Epithelial cell of proximal tubule (primary cell): ENCODE measurements at regions not wholly inside any gene's neighbourhood (a gene's known extent, or its start where the extent isn't known, plus 50 kb on each side); places are given as distances from the start of the nearest gene placed in this dataset.

Experiments used
- DNase-seq: peaks from one replicate; pipeline ENCODE4 v3.0.0-alpha.2; 2011; ENCODE audit warnings: low read depth
- H3K4me3 ChIP-seq: 2 replicates; pipeline ENCODE4 v1.5.1; 2011; ENCODE audit warnings: low read depth, mild to moderate bottlenecking, low read length
- CTCF ChIP-seq: conservative IDR thresholded peaks from 2 replicates; pipeline ENCODE4 v1.5.1; 2012; ENCODE audit warnings: low read depth, mild to moderate bottlenecking, low read length

- no peak for TF ChIP-seq CTCF
- no peak overlapping the region for H3K4me3 ChIP-seq
- no peak for DNase-seq
Measured at GRCh38 chr4:60808726-60809485, 391.2 kb upstream of the ADGRL3 start.

- H3K4me3 ChIP-seq, result no peak overlapping the region
- no peak for DNase-seq
- no peak for TF ChIP-seq CTCF
Measured at GRCh38 chr4:60809486-60809800, 390.7 kb upstream of the ADGRL3 start.

- TF ChIP-seq CTCF, result no peak
- no peak overlapping the region for H3K4me3 ChIP-seq
- no peak for DNase-seq
Measured at GRCh38 chr4:60812811-60813210, 387.3 kb upstream of the ADGRL3 start.

- H3K4me3 ChIP-seq, result no peak overlapping the region
- no peak for DNase-seq
- TF ChIP-seq CTCF, result no peak
Measured at GRCh38 chr4:60814549-60814948, 385.6 kb upstream of the ADGRL3 start.

GRCh38 chr4:60817609-60818008 lies 382.5 kb upstream of the ADGRL3 start:
- no peak for TF ChIP-seq CTCF
- DNase-seq, result no peak

GRCh38 chr4:60822986-60823385 lies 377.1 kb upstream of the ADGRL3 start:
- no peak for TF ChIP-seq CTCF
- DNase-seq, result no peak

More at GRCh38 chr4:60817609-60818008, 382.5 kb upstream of the ADGRL3 start:
- H3K4me3 ChIP-seq, result no peak overlapping the region

GRCh38 chr4:60840020-60840419 lies 360.1 kb upstream of the ADGRL3 start:
- DNase-seq, result no peak
- no peak overlapping the region for H3K4me3 ChIP-seq
- TF ChIP-seq CTCF, result no peak

More at GRCh38 chr4:60822986-60823385, 377.1 kb upstream of the ADGRL3 start:
- H3K4me3 ChIP-seq, result no peak overlapping the region
